NCI-H1436 treated with DMSO at 0.1 percent for 48 hours (cell line): ENCODE measurements at regions not wholly inside any gene's neighbourhood (a gene's known extent, or its start where the extent isn't known, plus 50 kb on each side); places are given as distances from the start of the nearest gene placed in this dataset.

Experiments
- DNase-seq: peaks from one replicate; lab custom pipeline; 2025; lab: John Stamatoyannopoulos, UW

DNA sequence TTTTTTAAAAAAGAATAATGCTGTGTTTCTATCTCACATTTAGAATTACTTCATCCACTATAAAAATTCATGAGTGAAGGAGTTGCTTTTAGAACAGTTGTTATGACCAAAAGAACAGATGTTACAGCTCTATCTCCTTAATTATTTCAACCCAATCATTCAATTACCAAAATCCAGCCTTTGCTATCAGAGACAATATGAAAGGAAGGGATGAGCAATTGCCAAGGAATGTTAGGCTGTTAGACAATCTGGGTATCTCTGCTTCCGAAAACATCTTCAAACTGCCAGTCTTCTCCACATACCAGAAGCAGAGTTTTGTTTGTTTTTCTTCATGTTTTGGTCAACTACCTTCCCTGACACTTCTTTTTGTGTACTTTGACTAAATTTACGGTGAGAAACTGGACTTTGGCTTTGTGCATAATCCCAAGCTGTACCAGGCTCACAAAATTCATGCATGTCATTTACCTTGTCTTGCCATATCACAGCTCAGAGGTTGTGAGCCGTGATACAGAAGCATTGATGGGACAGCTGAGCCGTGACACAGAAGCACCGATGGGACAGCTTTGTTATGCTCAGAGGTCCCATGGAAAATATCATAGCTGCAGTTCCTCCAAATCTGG is 405.5 kb downstream of the KIF4B start:
- no peak for DNase-seq

DNA sequence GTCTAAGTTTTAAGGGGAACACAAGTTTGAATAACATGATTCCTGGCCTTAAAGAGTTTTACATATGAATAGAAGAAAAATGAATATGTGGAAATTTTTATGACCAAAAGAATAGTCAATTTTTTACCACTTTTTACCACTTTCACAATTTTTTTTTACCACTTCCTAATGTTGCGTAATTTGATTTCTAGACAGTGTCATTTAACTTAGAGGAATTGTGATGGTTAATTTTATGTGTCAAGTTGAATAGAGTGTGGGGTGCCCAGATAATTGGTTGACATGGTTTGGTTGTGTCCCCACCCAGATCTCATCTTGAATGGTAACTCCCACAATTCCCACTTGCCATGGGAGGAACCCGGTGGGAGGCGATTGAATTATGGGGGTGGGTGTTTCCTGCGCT is 416.6 kb downstream of the KIF4B start:
- DNase-seq: no peak

DNA sequence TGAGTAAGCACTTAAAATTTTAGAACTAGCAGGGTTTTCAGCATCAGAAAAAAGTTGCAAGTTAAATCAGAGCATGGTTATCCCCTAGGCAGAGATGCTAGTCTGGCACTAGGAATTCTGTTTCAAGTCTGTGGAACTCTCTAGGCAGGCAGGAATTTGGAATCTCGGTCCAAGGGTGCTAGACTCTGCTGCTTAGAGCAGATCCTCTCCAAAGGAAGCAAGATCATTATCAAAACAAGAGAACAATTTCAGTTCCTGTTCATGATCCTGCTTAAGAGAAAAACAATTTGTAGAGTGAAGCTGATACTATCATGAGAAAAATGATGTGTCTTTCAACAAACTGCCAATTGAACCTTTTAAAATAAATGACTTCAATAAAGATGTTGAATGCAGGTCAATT is 420.7 kb downstream of the KIF4B start:
- DNase-seq: no peak

DNA sequence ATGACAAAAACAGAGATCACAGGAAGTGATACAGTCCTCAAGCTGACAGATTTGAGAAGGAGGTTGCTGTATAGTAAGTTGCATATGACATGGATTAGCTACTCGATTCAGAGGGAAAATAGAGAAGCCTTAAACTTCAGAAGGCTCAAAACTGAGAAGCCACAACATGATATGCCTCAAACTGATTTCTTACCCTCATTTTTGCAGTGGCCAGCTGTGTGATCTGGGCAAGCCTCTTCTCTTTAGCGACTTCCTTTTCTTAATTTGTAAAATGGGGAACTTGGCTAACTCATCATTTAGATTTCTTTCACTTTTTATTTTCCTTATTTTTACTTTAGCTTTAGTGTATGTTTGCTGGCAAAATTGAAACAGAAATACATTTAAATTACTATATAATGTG is 421.1 kb downstream of the KIF4B start:
- DNase-seq: no peak

DNA sequence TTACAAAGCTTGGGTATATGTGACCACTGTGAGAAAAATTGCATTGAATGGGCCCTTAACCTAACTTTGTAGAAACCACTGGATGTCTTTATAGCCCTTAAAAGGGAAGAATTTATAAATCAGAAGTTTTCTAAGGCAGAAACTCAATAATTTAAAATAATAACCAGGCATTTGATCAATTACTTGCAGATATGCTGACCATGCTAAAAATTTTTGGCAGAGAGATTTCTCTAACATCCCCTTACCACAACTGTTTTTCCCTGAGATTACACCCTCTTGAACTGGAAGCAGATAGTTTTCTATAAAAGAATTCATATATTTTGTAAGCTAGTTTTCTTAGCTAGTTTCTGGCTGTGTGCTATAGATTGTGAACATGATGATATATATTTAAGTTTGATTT is 428.3 kb downstream of the KIF4B start:
- no peak for DNase-seq

DNA sequence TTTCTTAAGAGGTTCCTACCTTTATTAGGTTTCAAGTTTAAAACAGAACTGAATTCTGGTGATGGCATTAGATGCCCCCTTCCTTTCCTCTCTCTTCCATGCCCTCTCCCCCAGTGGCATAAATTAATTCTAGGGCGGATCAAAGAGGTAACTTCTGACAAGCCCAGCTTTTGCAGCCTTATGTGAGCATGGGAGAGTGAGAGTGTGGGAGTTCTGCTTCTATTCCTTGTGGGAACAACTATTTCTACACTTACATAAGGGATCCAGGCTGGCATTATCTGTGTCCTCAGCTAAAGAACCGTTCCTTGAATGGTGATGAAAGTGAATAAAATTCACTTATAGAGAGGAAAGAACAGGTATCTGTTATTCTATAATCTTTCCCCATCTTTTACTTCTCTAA is 437.6 kb downstream of the KIF4B start:
- DNase-seq: no peak

DNA sequence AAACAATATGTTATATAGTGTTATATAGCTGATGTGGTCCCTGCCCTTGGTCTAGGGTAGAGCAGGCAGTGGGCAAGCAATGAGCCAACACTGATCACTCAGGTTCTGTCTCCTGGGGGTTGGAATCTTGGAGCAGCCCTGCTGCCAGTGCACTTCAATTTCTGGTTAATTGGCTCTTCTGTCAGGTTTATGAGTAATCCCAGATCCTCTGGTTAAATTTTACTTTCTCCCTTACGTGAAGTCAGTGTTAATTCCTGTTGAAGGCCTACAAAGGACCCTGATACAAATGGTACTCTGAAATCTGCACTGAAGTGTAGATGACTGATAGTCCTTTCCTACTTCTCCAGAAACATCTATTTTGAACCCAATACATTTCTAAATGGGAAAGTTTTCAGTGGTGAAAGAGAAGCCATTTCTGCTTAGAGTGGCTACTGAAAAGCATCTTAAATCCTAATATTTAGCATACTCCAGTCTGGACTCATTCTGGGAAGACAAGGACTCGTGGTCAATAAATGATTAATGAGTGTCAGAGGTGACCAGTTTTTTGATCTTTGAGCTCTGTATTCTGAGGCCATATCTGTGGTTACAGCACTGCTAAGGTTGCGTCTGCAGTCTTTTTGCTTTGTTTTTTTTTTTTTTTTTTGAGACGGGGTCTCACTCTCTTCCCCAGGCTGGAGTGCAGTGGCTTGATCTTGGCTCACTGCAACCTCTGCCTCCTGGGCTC is 442.4 kb downstream of the KIF4B start:
- DNase-seq: no peak

DNA sequence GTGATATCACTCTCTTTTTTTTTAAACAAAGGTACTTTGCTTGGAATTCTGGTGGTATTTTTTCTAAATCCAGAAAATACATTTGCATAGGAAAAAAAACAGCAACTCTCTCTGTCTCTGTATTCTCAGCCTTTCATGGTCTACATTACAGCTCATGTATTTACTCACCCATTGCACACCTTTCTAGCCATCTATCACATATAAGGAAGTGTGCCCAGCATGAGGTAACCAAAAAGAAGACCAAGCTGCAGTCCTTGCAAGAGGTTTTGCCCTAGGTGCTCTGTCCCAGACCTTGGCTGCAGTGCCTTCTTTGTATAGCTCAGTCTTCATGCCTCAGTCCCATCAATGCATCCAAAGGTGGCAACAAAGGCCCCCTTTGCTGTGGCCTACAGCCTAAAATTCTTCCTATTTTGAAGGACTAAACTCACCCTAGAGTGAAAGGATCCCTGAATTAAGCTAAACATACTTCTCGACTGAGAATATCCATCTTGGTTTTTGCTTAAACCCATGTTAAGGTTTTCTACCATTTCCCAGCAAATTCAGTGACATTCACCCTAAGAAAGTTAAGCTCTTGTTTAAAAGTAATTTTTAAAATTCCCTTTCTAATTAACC is 446.4 kb downstream of the KIF4B start:
- DNase-seq: no peak

DNA sequence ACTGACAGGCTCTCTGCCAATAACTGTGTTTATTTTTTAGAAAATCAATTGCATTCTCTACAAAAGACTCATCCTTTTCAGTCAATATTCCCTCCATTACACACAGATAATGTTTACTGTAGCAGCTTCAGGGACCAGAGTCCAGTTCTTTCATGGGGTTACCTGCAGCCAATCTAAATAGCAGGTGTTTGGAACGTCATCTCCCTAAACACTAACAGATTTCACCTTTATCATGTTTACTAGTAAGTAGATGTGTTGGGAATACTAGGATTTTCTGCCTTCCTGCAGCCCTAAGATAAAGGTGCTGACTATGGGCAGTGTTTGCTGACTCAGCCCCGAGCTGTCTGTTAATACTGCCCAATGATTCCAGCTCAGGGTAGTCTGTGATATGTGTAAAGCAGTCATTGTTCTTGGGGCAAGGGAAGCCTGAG is 447.0 kb downstream of the KIF4B start:
- no peak for DNase-seq

DNA sequence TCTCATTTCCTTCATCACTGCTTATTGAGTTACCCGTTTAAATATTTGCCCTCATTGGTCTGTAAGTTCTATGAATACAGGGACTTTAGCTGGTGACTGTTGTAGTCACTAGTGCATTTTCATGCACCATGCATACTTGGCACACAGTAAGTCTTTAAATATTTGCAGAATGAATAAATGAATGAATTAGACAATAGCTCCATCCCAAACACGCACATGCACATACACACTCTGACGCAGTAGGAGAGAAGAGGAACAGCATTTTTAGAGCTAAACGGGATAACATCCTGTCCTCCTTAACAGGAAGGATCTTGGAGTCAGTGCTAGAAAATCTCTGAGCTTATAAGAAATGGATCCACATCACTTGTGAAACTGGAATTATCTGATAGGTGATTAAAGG is 447.7 kb downstream of the KIF4B start:
- DNase-seq: no peak

DNA sequence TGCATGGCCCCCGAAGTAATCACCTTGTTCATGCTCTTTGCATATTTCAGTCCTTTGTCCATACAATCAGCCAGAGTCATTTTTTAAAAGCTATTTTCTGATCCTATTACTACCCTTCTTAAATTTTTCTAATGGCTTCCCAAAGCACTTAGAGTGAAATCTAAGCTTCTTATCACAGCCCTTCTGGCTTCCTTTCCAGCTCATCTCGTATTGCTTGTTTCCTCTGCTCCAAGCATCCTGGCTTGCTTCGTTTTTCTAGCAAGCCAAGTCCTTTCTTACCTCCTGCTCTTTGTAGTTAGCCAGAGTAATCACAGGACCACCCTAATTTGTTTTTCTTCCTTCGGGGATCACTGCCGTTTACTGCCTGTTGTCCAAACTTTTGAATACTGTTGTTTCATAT is 453.3 kb downstream of the KIF4B start:
- no peak for DNase-seq

DNA sequence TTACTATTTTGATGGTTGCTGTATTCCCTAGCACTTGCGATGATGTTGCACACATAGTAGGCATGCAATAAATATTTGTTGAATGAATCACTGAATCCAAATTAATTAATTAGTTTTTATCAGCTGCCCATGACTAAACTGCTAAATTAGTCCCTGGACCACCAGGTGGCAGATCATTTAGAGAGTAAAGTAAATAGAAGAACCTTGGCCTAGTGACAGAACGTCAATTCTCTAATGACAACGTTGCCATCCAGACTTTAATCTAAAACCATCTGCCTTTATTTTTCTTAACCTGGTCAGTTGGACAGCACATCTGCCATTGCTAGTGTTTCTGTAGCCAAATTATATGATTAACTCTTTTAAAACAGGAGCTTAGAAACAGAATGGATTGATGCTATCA is 457.5 kb downstream of the KIF4B start:
- no peak for DNase-seq

DNA sequence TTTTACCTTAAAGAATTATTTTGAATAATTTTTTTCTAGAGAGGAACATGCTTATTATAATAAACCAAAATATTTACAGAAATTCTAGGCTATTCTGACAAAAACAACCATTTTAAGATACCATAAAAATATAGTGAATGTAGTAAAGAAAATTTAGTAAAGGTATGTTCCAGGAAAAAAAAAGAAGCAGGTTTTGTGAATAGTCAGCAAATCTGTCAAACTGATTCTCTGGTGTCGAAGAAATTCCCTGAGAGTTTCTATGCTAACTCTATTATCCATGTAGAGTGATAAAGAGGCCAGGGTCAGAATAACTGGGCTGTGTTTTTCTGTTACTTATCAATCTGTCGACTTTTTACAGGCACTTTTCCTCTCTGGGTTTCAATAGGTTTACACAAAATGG is 459.2 kb downstream of the KIF4B start:
- no peak for DNase-seq

DNA sequence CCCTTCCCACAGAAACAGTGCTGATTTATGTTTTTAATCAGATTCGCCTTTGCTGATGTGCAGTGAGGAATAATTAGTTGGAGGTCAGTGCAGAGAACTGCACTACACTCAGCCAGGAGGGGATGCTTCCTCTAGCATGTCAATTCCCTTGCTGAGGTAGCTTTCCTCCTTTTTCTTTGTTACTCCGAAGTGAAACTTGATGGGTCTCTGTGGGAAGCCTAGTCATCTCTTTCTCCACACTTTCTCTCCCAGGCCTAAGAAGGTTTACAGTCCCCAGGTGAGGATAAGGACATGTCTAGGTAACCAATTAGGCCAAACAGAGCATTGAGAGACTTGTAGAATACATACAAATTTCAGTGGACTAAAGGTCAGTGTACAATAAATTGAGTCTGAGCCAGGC is 461.8 kb downstream of the KIF4B start:
- no peak for DNase-seq

DNA sequence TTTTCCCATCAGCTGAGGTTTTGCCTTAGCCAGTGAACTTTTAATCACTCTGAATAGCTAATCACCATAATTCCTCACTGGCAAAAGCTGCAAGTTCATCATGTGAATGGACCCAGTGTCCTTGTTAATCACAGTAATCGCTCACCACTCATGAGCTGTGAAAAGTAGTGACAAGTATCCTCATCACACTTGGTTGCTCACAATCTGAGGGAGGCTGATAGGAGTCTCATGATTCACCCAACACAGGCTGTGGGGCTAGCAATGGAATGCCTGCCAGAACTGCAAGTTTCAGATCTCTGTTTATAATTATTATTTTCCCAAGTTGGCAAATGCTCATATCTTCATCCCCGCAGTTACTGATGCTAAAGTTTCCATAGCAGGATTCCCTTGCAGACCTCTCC is 467.2 kb downstream of the KIF4B start:
- no peak for DNase-seq

DNA sequence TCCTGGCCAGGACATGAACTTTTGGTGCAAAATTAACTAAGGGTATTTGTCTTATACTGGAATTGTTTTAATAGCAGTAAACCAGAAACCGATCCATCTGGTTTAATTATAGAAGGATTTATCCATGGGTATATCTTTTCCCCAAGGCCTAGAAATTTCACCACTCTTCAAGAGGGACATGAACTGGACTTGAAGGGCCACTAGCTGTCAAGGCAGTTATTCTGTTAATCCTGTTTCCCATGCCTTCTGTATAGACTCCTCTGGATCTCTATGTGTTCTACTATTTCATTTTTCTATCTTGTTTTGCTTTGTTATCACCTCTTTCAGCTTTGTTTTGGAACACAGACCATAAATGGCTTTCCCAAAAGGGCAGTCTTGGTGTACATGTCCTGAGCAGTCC is 467.6 kb downstream of the KIF4B start:
- DNase-seq: no peak

DNA sequence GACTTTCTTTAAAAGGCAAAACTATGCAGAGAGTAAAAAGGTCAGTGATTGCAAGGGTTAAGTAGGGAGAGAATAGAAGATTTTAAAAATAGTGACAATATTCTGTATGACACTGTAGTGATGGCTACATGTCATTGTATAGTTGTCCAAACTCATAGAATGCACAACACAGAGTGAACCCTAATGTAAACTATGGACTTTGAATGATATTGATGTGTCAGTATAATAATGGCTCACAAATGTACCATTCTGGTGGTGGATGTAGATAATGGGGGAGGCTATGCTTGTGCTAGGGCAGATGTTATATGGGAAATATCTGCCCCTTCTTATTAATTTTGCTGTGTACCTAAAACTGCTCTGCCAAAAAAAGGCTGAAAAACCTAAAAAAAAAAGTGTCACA is 468.9 kb downstream of the KIF4B start:
- no peak for DNase-seq

DNA sequence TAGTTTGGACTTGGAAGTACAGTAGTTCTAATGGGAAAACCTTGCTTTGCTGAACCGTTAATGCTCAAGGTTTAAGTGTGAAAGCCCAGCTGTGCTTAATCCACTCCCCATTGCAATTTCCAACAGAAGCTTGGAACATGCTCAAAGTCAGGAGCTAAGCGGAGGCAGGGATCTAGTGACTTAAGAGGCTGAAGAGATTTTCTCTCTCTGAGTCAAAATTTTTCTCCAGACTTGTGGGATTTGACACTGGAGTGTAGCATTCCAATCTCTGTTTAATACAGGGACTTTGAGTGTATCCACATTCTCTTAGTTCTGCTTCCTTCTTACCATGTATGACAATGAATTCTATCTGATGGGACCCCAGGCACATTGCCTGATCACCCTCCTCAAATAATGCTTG is 471.8 kb downstream of the KIF4B start:
- no peak for DNase-seq

DNA sequence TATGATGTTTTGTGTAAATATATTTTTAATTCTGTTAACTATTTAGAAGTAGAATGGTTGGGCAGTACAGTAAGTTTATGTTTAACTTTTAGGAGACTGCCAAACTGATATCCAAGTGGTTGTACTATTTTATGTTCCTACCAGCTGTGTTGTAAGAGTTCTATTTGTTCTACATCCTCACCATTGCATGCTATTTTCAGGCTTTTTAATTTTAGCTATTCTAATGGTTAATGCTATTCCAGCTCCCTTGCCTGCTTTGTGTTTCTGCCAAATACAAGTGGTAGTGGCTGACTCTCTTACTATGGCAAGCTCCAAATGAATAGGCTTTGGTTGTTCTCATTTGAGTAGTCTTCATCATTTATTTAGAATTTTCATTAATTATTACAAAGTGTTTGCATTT is 476.4 kb downstream of the KIF4B start:
- DNase-seq: no peak

DNA sequence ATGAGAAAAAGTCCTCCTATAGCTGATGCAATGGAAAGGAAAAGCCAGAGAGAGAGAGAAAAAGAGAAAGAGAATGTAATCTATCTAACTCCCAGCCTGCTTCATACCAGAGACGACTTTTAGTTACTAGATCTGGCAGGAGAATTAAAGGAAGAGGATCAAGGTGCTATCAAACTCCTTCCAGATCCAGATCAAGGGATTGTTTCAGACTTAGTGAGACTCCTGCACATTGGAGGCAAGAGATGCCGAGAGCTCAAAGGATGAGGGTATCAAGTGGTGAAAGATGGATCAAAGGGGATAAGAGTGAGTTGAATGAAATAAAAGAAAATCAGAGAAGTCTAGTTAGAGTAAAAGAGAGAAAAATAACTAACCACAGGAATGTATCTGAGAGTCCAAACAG is 478.6 kb downstream of the KIF4B start:
- no peak for DNase-seq

DNA sequence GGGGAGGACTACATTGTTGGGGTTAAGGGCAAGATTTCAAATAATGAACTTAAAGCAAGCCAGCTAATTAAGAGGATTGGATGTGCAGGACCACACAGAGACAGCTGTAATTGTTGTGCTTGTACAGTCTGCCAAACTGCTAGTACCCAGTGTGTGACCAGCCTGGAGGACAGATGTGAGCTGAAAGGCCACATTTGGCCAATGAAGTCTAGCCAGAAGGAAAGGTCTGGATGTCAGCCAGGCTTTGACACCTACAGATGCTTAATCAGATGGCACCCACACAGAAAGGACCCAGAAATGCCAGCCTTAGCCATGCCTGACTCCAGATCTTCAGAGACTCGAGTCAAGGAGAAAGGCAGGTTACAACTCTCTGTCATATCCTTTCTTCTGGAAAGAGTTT is 491.1 kb downstream of the KIF4B start:
- no peak for DNase-seq

DNA sequence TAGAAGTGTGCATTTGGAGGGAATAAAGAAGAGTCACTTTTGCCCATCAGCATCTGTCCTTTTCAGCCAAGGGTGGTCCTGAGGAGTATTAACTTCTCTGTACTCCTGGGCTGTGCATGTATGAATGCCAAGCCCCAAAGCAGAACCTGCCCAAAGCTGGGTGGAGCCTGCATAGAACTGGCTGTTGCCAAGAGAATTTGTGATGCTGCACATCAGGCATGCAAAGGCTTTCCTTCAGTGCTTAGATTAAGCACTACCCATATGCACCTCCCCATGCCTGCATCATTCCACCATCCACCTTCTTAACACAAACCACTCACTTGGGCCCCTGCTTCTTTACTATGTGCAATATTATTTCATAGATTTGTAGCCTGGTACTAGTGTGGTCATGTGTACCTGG is 493.8 kb downstream of the KIF4B start:
- no peak for DNase-seq

DNA sequence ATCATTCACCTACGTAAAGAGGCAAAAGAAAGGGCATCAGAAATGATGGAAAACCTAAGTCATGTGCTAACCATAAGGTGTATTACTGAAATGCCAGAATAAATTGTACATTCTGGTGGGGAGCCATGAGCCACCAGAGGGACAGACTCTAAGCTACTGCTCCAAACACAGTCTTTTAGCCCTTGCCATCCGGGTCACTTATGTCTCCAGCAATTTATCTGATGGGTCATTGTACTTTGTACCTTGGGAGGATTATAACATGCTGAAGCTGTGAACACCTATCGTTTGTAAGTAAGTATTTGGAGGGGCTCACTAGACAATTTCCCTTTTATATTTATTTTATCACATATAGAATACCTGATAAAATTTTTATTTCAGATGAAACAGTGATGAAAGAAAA is 495.1 kb downstream of the KIF4B start:
- no peak for DNase-seq

DNA sequence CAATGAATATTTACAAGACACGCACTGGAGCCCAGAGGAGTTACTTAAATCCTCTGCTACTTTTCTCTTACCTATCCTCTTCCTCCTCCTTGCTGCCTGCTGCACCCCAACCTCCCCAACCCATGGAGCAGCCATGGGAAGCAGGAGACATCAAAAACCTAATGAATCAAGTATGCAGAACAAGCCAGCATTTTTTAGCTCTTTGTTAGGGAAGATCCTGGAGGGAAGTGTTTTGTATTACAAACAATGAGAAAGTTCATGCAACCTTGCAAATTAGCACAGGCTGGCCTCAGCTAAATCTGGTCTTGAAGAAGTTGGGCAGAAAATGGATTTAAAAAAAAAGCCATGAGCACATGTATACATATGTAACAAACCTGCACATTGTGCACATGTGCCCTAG is 498.8 kb downstream of the KIF4B start:
- no peak for DNase-seq
